Ishikawa (cell line): ENCODE measurements at regions not wholly inside any gene's neighbourhood (a gene's known extent, or its start where the extent isn't known, plus 50 kb on each side); places are given as distances from the start of the nearest gene placed in this dataset.

Experiments
- CEBPB ChIP-seq: IDR thresholded peaks from 2 replicates; pipeline ENCODE4 v1.6.1; 2012
- CREB1 ChIP-seq: IDR thresholded peaks from 2 replicates; pipeline ENCODE4 v1.6.1; 2012; ENCODE audit warnings: low read depth
- EGR1 ChIP-seq: IDR thresholded peaks from 2 replicates; pipeline ENCODE4 v1.6.1; 2012
- EP300 ChIP-seq: IDR thresholded peaks from 2 replicates; pipeline ENCODE4 v1.6.1; 2012; ENCODE audit warnings: borderline replicate concordance
- FOXM1 ChIP-seq: IDR thresholded peaks from 2 replicates; pipeline ENCODE4 v1.6.1; 2012; ENCODE audit warnings: low read depth, borderline replicate concordance
- MAX ChIP-seq: IDR thresholded peaks from 2 replicates; pipeline ENCODE4 v1.6.1; 2012
- NFIC ChIP-seq: IDR thresholded peaks from 2 replicates; pipeline ENCODE4 v1.6.1; 2012
- RAD21 ChIP-seq: IDR thresholded peaks from 2 replicates; pipeline ENCODE4 v1.6.1; 2012; ENCODE audit warnings: low read depth
- REST ChIP-seq: IDR thresholded peaks from 2 replicates; pipeline ENCODE4 v1.6.1; 2012; ENCODE audit warnings: low read depth, mild to moderate bottlenecking
- TAF1 ChIP-seq: IDR thresholded peaks from 2 replicates; pipeline ENCODE4 v1.6.1; 2012; ENCODE audit warnings: low read depth, mild to moderate bottlenecking
- TCF12 ChIP-seq: IDR thresholded peaks from 2 replicates; pipeline ENCODE4 v1.6.1; 2012; ENCODE audit warnings: low read depth
- TEAD4 ChIP-seq: IDR thresholded peaks from 2 replicates; pipeline ENCODE4 v1.6.1; 2012
- USF1 ChIP-seq: IDR thresholded peaks from 2 replicates; pipeline ENCODE4 v1.6.1; 2012
- YY1 ChIP-seq: IDR thresholded peaks from 2 replicates; pipeline ENCODE4 v1.6.1; 2012; ENCODE audit warnings: low read depth
- ZBTB7A ChIP-seq: IDR thresholded peaks from 2 replicates; pipeline ENCODE4 v1.6.1; 2012; ENCODE audit warnings: low read depth

DNA sequence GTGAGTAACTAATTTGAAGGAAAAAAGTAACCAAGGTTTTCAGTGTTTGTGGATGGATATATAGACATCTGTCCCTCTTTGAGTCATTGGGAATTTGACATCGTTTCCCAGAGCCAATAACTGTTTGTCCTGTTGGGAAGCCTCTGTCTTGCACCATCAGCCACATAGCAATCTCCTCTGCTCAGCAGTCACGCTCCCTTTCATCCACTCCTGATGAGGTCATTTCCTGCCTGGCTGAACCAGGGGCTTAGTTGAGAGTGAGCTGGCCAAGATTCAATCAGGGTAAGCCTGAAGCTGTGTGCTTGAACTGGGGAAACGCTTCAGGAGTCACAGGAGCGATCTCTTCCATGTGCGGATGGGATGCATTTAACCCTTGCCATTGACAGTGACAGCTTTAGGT, 121.5 kb upstream of the FOXQ1 start:
- no peak for TF ChIP-seq ZBTB7A

GRCh38 chr6:1188199-1188598, 123.7 kb upstream of the FOXQ1 start:
- TF ChIP-seq MAX (no peak), EP300 (no peak), TAF1 (no peak), CEBPB (no peak), TCF12 (no peak), YY1 (no peak), REST (no peak), RAD21 (no peak), CREB1 (no peak), FOXM1 (no peak), EGR1 (no peak), USF1 (no peak), TEAD4 (no peak), ZBTB7A (no peak), NFIC (no peak)

DNA sequence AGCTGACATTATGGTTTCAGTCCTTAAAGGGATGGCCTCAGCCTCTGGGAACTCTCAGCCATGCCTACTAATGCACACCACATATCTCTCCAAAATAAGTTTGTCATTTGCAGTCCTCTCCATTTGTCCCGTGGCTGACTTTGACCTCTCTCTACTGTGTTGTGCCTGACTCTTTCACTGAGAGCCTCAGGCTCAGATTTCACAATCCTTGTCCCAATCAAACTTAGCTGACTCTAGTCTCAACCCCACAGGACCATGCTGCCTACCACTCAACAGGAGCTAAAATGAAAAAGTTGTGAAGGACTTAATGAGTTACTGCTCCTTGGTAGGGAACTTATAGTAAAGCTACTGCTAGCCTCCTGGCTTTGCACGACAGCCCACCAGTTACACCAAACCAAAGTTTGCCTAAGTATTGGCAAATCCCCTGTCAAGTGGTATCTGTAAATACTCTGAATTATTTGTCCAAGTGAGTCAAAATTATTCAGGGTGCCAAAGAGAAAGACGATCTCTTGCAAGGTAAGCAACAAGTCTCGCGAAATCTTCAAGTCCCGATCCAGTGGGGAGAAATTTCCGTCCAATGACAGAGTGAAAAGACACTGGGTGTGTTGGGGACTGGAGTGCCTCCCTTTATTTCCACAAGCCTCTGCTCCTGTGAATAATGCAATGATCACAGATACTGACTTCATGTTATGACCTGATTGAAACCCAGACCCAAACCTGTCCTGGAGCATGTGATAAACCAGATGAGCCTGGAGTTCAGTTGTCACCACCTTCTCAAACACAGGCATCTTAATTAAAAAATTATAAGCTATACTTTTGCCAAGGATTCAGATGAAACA, 124.4 kb upstream of the FOXQ1 start:
- TF ChIP-seq EP300, result no peak
- no peak for TF ChIP-seq FOXM1
- TF ChIP-seq NFIC, result no peak
- TF ChIP-seq RAD21, result no peak
- TF ChIP-seq REST, result no peak
- no peak for TF ChIP-seq CEBPB
- TF ChIP-seq CREB1, result no peak
- TF ChIP-seq TEAD4, result no peak
- TF ChIP-seq YY1, result no peak
- no peak for TF ChIP-seq EGR1
- no peak for TF ChIP-seq ZBTB7A
- TF ChIP-seq MAX, result no peak
- TF ChIP-seq TCF12, result no peak
- no peak for TF ChIP-seq USF1
- no peak for TF ChIP-seq TAF1

- TF ChIP-seq MAX (no peak), REST (no peak), TEAD4 (no peak), CREB1 (no peak), EP300 (no peak), ZBTB7A (no peak), TCF12 (no peak), USF1 (no peak), RAD21 (no peak), TAF1 (no peak), FOXM1 (no peak)
Measured at GRCh38 chr6:1184318-1184717, 127.6 kb upstream of the FOXQ1 start.
